GM23338 (cell line): ENCODE measurements at regions not wholly inside any gene's neighbourhood (a gene's known extent, or its start where the extent isn't known, plus 50 kb on each side); places are given as distances from the start of the nearest gene placed in this dataset.

Experiments
- EZH2 ChIP-seq: fragments of 200-600 bp; sonication (generic); IDR thresholded peaks from one replicate; pipeline ENCODE4 v1.8.0; 2017; ENCODE audit warnings: antibody characterized with exemption, mild to moderate bottlenecking, low read depth; ENCODE audit not compliant: unreplicated experiment
- NANOG ChIP-seq: IDR thresholded peaks from 2 replicates; pipeline ENCODE4 v1.6.1; 2016; ENCODE audit warnings: antibody characterized with exemption, borderline replicate concordance
- POLR2AphosphoS5 ChIP-seq: IDR thresholded peaks from 2 replicates; pipeline ENCODE4 v1.6.1; 2016; ENCODE audit warnings: antibody characterized with exemption, low read depth
- TF ChIP-seq, protein P1 (sequence below), 2 experiments: fragments of 200-600 bp in 1 of 2; sonication (generic) in 1 of 2; conservative IDR thresholded peaks; 2 replicates each; pipeline versions ENCODE4 v1.5.1 to v1.6.1; 2016 to 2017; ENCODE audit warnings: antibody characterized with exemption in 2 of 2, low read depth in 2 of 2, mild to moderate bottlenecking in 2 of 2, moderate library complexity in 1 of 2
- TF ChIP-seq, protein P2 (sequence below): IDR thresholded peaks from one replicate; pipeline ENCODE4 v1.6.1; 2018; ENCODE audit warnings: antibody characterized with exemption; ENCODE audit not compliant: unreplicated experiment
- TF ChIP-seq, protein P3 (sequence below): IDR thresholded peaks from 2 replicates; pipeline ENCODE4 v1.6.1; 2016; ENCODE audit warnings: antibody characterized with exemption

DNA sequence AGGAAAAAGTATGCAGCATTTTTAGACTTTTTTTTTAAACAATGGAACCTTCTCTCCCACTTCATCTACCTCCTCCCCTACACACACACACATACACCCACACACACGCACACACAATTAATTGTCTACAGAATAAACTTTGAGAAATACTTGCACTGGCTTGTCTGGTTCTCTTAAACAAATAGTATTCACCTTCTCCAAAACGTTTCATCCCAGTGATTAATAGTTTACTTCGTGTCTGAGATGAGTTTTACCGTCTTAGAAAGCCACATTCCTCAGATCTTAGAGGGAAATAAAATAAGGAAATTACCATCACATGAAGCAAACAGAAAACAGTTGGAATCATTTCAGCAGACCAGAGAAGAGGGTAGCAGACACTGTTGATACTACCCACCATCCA lies 570.6 kb upstream of the CLINT1 start:
- TF ChIP-seq EZH2 = no peak
- TF ChIP-seq, protein P1, sequence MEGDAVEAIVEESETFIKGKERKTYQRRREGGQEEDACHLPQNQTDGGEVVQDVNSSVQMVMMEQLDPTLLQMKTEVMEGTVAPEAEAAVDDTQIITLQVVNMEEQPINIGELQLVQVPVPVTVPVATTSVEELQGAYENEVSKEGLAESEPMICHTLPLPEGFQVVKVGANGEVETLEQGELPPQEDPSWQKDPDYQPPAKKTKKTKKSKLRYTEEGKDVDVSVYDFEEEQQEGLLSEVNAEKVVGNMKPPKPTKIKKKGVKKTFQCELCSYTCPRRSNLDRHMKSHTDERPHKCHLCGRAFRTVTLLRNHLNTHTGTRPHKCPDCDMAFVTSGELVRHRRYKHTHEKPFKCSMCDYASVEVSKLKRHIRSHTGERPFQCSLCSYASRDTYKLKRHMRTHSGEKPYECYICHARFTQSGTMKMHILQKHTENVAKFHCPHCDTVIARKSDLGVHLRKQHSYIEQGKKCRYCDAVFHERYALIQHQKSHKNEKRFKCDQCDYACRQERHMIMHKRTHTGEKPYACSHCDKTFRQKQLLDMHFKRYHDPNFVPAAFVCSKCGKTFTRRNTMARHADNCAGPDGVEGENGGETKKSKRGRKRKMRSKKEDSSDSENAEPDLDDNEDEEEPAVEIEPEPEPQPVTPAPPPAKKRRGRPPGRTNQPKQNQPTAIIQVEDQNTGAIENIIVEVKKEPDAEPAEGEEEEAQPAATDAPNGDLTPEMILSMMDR (conservative IDR thresholded peaks at IDR 0.05; ENCODE audit: low read depth in 2 of 2) = no peak
- TF ChIP-seq, protein P2, sequence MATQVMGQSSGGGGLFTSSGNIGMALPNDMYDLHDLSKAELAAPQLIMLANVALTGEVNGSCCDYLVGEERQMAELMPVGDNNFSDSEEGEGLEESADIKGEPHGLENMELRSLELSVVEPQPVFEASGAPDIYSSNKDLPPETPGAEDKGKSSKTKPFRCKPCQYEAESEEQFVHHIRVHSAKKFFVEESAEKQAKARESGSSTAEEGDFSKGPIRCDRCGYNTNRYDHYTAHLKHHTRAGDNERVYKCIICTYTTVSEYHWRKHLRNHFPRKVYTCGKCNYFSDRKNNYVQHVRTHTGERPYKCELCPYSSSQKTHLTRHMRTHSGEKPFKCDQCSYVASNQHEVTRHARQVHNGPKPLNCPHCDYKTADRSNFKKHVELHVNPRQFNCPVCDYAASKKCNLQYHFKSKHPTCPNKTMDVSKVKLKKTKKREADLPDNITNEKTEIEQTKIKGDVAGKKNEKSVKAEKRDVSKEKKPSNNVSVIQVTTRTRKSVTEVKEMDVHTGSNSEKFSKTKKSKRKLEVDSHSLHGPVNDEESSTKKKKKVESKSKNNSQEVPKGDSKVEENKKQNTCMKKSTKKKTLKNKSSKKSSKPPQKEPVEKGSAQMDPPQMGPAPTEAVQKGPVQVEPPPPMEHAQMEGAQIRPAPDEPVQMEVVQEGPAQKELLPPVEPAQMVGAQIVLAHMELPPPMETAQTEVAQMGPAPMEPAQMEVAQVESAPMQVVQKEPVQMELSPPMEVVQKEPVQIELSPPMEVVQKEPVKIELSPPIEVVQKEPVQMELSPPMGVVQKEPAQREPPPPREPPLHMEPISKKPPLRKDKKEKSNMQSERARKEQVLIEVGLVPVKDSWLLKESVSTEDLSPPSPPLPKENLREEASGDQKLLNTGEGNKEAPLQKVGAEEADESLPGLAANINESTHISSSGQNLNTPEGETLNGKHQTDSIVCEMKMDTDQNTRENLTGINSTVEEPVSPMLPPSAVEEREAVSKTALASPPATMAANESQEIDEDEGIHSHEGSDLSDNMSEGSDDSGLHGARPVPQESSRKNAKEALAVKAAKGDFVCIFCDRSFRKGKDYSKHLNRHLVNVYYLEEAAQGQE = no peak
- no peak for TF ChIP-seq POLR2AphosphoS5
- TF ChIP-seq, protein P3, sequence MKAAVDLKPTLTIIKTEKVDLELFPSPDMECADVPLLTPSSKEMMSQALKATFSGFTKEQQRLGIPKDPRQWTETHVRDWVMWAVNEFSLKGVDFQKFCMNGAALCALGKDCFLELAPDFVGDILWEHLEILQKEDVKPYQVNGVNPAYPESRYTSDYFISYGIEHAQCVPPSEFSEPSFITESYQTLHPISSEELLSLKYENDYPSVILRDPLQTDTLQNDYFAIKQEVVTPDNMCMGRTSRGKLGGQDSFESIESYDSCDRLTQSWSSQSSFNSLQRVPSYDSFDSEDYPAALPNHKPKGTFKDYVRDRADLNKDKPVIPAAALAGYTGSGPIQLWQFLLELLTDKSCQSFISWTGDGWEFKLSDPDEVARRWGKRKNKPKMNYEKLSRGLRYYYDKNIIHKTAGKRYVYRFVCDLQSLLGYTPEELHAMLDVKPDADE = no peak
- TF ChIP-seq NANOG = no peak
